Activated CD4-positive, alpha-beta memory T cell treated with anti-CD3 and anti-CD28 coated beads, Interleukin-2, amount 10 ng/mL, durations not matched to agents 7 days and 5 days (primary cell): ENCODE measurements at regions not wholly inside any gene's neighbourhood (a gene's known extent, or its start where the extent isn't known, plus 50 kb on each side); places are given as distances from the start of the nearest gene placed in this dataset.

Experiments
- CTCF ChIA-PET: fragments of 350-600 bp; sonication (Branson Sonifier 250); formaldehyde crosslinking; loops from one replicate; lab custom pipeline; 2021; ENCODE audit warnings: antibody characterized with exemption, inconsistent platforms; lab: Charles Lee
- POLR2A ChIA-PET: fragments of 350-600 bp; sonication (Branson Sonifier 250); formaldehyde crosslinking; loops from one replicate; lab custom pipeline; 2021; ENCODE audit warnings: antibody characterized with exemption; lab: Charles Lee
- DNase-seq: peaks from one replicate; pipeline ENCODE4 v3.0.0-alpha.2; 2020
- H3K27ac Mint-ChIP-seq: one replicate; pipeline ENCODE4 v1.8.0; 2021; ENCODE audit warnings: mild to moderate bottlenecking, mixed read lengths
- H3K27me3 Mint-ChIP-seq: one replicate; pipeline ENCODE4 v1.8.0; 2021; ENCODE audit warnings: mixed read lengths
- H3K36me3 Mint-ChIP-seq: one replicate; pipeline ENCODE4 v1.8.0; 2021; ENCODE audit warnings: low read depth, mixed read lengths
- H3K4me1 Mint-ChIP-seq: one replicate; pipeline ENCODE4 v1.8.0; 2021; ENCODE audit warnings: mixed read lengths
- H3K4me3 Mint-ChIP-seq: one replicate; pipeline ENCODE4 v1.8.0; 2021; ENCODE audit warnings: mild to moderate bottlenecking, mixed read lengths
- H3K9me3 Mint-ChIP-seq: one replicate; pipeline ENCODE4 v1.8.0; 2021; ENCODE audit warnings: mixed read lengths

DNA sequence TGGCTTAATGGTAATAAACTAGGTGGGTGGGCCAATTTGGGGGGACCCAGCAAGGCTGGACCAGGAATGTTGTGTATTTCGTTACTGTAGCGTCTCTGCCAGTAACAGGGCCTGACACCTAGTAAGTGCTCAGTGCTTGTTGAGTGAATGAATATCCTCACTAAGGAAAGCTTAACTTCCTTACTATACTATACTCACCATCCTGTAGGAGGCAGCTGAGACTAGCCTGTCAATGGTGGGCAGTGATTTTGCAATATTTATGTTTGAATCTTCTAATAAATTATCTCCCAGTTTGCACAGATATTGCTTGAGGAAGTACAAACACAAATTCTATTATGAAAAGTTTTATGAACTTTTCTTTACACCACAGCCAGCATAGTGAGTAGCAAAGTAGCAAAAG, 370.7 kb upstream of the SYT4 start:
- CTCF ChIA-PET, result no interaction called here
- Mint-ChIP-seq H3K9me3 (peaks cover 2% of the 10 kb centered on the region), H3K4me1 (no peaks in the 10 kb centered on the region)

DNA sequence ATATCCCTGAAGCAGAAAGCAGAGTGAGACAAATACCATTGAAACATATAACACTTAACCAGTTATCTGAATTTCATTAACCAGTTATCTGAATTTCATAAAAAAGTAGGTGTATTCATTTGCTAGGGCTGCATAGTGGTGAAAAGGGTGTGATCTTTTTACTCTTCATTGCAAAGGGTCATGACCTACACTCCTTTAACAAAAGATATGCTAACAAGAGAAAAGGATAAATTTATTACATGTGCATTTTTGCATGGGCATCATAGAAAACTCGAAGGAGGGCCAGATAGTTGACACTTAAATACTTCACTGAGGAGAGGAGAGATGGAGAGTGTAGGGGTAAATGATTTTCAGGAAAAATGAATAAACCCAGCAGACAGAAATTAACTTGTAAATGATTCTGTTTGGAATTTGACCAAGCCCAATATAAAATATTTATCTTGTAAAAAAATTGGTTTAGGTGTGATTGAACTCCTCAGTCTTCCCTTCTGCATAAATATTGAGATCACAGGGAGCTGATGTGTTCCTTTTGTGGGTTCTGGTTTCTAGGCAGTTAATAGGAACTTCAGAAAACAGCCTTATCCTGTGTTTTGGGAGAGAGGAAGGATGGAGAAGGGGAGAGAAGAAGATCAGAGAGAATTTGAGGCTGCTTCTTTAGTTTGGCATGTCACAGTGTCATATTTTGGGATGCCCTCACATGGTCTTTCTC, 372.5 kb upstream of the SYT4 start:
- ChIA-PET POLR2A (no interaction called here), CTCF (no interaction called here)
- H3K27ac Mint-ChIP-seq, result no peak overlapping the region
- no peaks in the 10 kb centered on the region for H3K4me1 Mint-ChIP-seq
- no peaks in the 10 kb centered on the region for H3K27me3 Mint-ChIP-seq
- DNase-seq, result no peak
- peaks cover 8% of the 10 kb centered on the region for H3K9me3 Mint-ChIP-seq
- no peaks in the 10 kb centered on the region for H3K36me3 Mint-ChIP-seq
- no peak overlapping the region for H3K4me3 Mint-ChIP-seq

More for the DNA sequence above, 370.7 kb upstream of the SYT4 start:
- Mint-ChIP-seq H3K27me3 (no peaks in the 10 kb centered on the region), H3K4me3 (no peak overlapping the region), H3K27ac (no peak overlapping the region), H3K36me3 (no peaks in the 10 kb centered on the region)
- DNase-seq, result no peak
- POLR2A ChIA-PET, result no interaction called here

- Mint-ChIP-seq H3K4me3 (no peak overlapping the region), H3K4me1 (no peaks in the 10 kb centered on the region), H3K9me3 (peaks cover 12% of the 10 kb centered on the region), H3K36me3 (no peaks in the 10 kb centered on the region), H3K27ac (no peak overlapping the region), H3K27me3 (no peaks in the 10 kb centered on the region)
- ChIA-PET POLR2A (no interaction called here), CTCF (no interaction called here)
- no peak for DNase-seq
These were observed 373.1 kb upstream of the SYT4 start for GRCh38 chr18:43650426-43650825.

DNA sequence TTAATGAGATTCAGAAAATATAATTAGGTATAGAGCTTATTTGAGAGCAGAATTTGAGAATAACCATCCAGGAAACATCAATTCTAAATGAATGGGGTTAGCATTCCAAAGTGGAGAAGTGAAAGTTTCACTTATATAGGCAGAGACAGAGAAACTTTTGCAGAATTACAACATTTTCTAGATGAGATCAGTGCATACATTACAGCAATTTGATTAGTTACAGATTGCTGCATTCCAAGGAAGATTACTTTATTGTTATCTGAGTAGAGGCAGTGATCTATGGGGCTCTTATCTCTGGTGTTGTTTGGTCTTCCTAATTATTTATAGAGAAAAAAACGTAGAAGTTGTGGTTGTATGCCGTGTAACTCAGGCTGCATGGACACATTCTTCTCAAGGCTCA, 373.8 kb upstream of the SYT4 start:
- H3K4me3 Mint-ChIP-seq, result no peak overlapping the region
- CTCF ChIA-PET, result no interaction called here

DNA sequence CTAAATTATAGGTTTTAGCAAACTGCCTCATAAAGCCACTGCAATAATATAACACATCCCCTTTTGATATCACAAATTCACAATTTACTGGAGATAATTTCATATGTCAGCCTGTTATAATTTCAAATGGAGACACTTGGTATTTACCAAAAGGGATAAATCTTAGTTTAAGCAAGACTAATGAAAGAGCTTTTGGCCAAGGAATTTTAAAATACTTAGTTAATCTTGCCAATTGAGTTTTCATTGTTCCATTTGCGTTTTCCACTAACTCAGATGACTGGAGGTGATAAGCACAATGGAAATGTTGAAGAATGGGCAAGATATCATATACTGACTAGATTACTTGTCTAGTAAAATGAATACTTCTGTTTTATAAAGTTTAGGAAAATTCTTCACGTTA, 379.3 kb upstream of the SYT4 start:
- H3K27me3 Mint-ChIP-seq, result no peaks in the 10 kb centered on the region
- no peaks in the 10 kb centered on the region for H3K36me3 Mint-ChIP-seq
- no peaks in the 10 kb centered on the region for H3K4me1 Mint-ChIP-seq
- no peak overlapping the region for H3K27ac Mint-ChIP-seq
- ChIA-PET CTCF (no interaction called here), POLR2A (no interaction called here)
- no peak overlapping the region for H3K4me3 Mint-ChIP-seq
- peaks cover 10% of the 10 kb centered on the region for H3K9me3 Mint-ChIP-seq
- DNase-seq, result no peak

More for the DNA sequence above, 373.8 kb upstream of the SYT4 start:
- Mint-ChIP-seq H3K9me3 (peaks cover 10% of the 10 kb centered on the region), H3K27ac (no peak overlapping the region), H3K36me3 (no peaks in the 10 kb centered on the region), H3K4me1 (no peaks in the 10 kb centered on the region), H3K27me3 (no peaks in the 10 kb centered on the region)
- DNase-seq, result no peak
- POLR2A ChIA-PET, result no interaction called here

DNA sequence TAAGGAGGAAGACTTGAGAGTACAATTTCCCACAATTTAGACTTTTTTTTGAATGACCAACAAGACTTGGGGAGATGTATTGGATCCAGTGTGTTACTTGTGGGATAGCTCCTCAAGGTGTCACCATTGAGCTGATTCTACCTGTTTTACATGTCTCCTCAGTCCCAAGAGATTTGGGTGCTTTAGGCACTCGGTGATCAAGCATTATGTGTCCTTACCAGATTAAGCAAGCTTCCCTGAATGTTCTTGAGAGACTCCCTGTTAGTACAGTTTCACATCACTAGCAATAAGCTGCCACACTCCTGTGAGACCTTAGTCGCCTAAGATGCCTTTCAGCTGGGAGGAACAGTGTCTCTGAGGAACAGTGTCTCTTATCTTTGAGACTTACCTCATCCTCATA, 384.3 kb upstream of the SYT4 start:
- no peaks in the 10 kb centered on the region for H3K9me3 Mint-ChIP-seq
- DNase-seq, result no peak
- no peak overlapping the region for H3K4me3 Mint-ChIP-seq
- H3K27ac Mint-ChIP-seq, result no peak overlapping the region
- ChIA-PET CTCF (no interaction called here), POLR2A (no interaction called here)
- no peaks in the 10 kb centered on the region for H3K27me3 Mint-ChIP-seq
- H3K36me3 Mint-ChIP-seq, result no peaks in the 10 kb centered on the region
- no peaks in the 10 kb centered on the region for H3K4me1 Mint-ChIP-seq

DNA sequence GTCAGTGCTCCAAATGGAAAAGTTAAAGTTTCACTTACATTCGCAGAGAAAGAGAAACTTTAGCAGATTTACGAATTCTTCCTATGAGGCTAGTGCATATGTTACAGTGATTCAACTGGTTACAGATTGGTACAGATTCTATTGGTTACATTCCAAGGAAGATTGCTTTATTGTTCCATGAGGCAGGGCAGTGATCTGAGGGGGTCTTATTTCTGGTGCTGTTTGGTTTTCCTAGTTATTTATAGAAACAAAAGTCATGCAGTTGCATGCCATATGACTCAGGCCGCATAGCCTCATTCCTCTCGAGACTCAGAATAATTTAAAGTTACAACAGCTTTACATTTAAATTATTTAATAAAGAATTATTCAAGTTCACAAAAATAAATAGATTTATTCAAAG, 385.4 kb upstream of the SYT4 start:
- ChIA-PET CTCF (no interaction called here), POLR2A (no interaction called here)
- Mint-ChIP-seq H3K27ac (no peak overlapping the region), H3K9me3 (no peaks in the 10 kb centered on the region), H3K4me1 (no peaks in the 10 kb centered on the region), H3K27me3 (no peaks in the 10 kb centered on the region), H3K4me3 (no peak overlapping the region), H3K36me3 (no peaks in the 10 kb centered on the region)
- DNase-seq, result no peak

GRCh38 chr18:43663159-43663558, 385.9 kb upstream of the SYT4 start:
- Mint-ChIP-seq H3K27me3 (no peaks in the 10 kb centered on the region), H3K4me3 (no peak overlapping the region), H3K36me3 (no peaks in the 10 kb centered on the region), H3K4me1 (no peaks in the 10 kb centered on the region), H3K9me3 (no peaks in the 10 kb centered on the region), H3K27ac (no peak overlapping the region)
- no peak for DNase-seq
- ChIA-PET CTCF (no interaction called here), POLR2A (no interaction called here)

DNA sequence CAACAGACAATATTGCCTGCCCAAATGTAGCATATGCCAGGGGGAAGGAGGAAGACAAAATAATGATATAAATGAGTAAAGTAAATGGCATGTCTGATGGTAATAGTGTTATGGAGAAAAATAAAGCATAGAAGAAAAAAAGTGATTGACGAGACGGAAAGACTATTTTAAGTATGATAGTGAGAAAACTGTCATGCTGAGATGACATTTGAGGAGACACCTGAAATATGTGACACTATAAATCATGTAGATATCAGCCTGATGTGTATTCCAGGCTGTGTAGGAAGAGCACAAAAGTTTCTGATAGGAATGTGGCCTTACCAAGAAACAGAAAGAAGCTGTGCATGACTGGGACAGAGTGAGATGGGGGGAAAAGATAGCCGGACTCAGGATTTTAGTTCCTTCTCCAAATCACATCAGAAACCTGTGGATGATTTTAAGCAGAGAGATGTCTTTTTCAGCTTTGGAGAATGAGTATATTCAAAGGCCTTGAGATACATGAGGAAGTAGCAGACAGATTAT, 387.3 kb upstream of the SYT4 start:
- Mint-ChIP-seq H3K9me3 (peaks cover 6% of the 10 kb centered on the region), H3K36me3 (no peaks in the 10 kb centered on the region), H3K27me3 (no peaks in the 10 kb centered on the region), H3K4me1 (no peaks in the 10 kb centered on the region), H3K4me3 (no peak overlapping the region), H3K27ac (no peak overlapping the region)
- POLR2A ChIA-PET, result no interaction called here
- CTCF ChIA-PET, result no interaction called here
- DNase-seq, result no peak

DNA sequence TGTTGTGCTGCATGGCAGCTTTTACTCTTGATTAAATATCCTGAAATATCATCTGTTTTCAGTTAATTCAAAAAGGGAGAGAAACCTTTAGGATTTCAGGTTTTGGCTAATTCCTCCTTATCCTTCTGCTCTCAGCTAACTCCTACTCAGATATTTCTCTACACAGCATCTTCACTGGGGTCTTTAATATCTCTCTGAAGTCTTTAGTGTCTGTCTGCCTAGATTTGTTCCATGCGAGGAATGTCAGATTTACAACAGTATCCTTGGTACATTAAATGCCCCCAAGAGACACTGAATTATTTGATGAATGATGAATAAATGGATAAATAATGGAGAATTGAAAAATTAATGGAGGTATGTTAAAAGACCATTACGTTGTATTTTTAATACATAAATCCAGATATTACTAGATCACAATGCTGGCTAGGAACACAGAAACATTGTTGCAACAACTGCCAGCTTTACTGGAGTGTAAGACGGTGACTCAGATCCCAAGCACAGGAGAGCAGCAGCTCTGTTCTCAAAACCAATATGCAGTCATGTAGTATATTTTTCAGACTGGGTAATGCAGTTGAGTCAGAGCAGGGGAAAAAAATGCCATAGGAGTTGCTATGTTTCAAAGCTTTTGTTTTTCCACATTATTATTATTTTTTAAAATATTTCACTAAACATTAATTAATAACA, 388.0 kb upstream of the SYT4 start:
- H3K4me3 Mint-ChIP-seq, result no peak overlapping the region
- H3K36me3 Mint-ChIP-seq, result no peaks in the 10 kb centered on the region
- H3K27ac Mint-ChIP-seq, result no peak overlapping the region
- no peaks in the 10 kb centered on the region for H3K4me1 Mint-ChIP-seq
- ChIA-PET CTCF (no interaction called here), POLR2A (no interaction called here)
- no peaks in the 10 kb centered on the region for H3K27me3 Mint-ChIP-seq
- H3K9me3 Mint-ChIP-seq, result peaks cover 6% of the 10 kb centered on the region
- DNase-seq, result no peak

GRCh38 chr18:43668866-43669265, 391.6 kb upstream of the SYT4 start:
- CTCF ChIA-PET, result no interaction called here
- Mint-ChIP-seq H3K9me3 (peaks cover 6% of the 10 kb centered on the region), H3K4me3 (no peak overlapping the region), H3K36me3 (no peaks in the 10 kb centered on the region), H3K4me1 (no peaks in the 10 kb centered on the region), H3K27ac (no peak overlapping the region), H3K27me3 (no peaks in the 10 kb centered on the region)
- DNase-seq, result no peak
- POLR2A ChIA-PET, result no interaction called here

- DNase-seq, result no peak
- no peaks in the 10 kb centered on the region for H3K27me3 Mint-ChIP-seq
- no peak overlapping the region for H3K4me3 Mint-ChIP-seq
- CTCF ChIA-PET, result no interaction called here
- peaks cover 6% of the 10 kb centered on the region for H3K9me3 Mint-ChIP-seq
- no peaks in the 10 kb centered on the region for H3K4me1 Mint-ChIP-seq
- H3K27ac Mint-ChIP-seq, result no peak overlapping the region
- no peaks in the 10 kb centered on the region for H3K36me3 Mint-ChIP-seq
- POLR2A ChIA-PET, result no interaction called here
These were observed 394.1 kb upstream of the SYT4 start for GRCh38 chr18:43671431-43671830.

DNA sequence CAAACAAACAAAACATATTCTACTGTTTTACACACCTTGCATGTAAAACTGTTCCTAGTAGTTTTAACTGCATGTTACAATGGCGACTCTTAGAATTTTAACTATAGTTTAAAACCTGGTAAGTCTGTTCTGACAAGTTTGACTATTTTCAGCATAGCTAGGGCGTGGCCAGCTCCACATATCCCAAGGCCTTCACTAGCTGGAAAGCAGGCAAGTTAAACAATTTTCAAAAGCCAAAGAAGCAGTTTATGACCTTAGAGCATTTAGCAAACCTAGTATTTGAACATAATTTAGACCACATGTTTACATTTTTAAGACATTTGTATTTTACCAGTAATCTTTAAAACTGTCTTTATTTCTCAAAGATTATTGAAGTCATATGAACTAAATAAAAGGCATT, 402.8 kb upstream of the SYT4 start:
- POLR2A ChIA-PET, result no interaction called here
- Mint-ChIP-seq H3K4me1 (no peaks in the 10 kb centered on the region), H3K27me3 (no peaks in the 10 kb centered on the region), H3K4me3 (no peak overlapping the region), H3K9me3 (peaks cover 10% of the 10 kb centered on the region), H3K27ac (no peak overlapping the region), H3K36me3 (no peaks in the 10 kb centered on the region)
- DNase-seq, result no peak
- CTCF ChIA-PET, result interaction anchor here (0.6 kb wide), 1 partner anchor 1772 kb away, joined by 8 read pairs; no protein-coding TSS in a partner anchor

DNA sequence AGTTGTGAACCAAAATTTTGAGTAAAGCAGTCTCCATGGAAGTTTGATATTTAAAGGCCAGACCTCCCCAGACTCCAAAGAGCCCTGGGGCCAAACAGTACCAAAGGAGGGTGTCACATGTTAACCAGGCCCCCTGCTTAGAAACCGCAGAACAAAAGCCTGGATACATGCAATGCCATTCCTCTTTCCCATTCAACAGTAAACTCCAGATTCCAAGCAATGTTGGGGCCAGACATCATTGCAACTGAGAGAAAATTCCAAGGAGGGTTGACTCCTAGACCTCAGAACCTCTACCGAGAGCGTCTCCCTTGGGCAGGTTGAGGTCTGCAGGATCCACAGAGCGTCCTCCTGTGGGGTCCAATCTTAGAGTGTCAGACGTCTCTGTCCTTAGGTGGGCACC, 404.4 kb upstream of the SYT4 start:
- CTCF ChIA-PET, result no interaction called here
- H3K4me3 Mint-ChIP-seq, result no peak overlapping the region
- DNase-seq, result no peak
- H3K36me3 Mint-ChIP-seq, result no peaks in the 10 kb centered on the region
- no peak overlapping the region for H3K27ac Mint-ChIP-seq
- peaks cover 10% of the 10 kb centered on the region for H3K9me3 Mint-ChIP-seq
- H3K27me3 Mint-ChIP-seq, result no peaks in the 10 kb centered on the region
- no peaks in the 10 kb centered on the region for H3K4me1 Mint-ChIP-seq
- POLR2A ChIA-PET, result no interaction called here
